Activated T-cell treated with anti-CD3 and anti-CD28 coated beads, Interleukin-2, amount 50 U/mL, for 48 hours (primary cell): ENCODE measurements at regions not wholly inside any gene's neighbourhood (a gene's known extent, or its start where the extent isn't known, plus 50 kb on each side); places are given as distances from the start of the nearest gene placed in this dataset.
"Not testable (repeated sequence)": the region's sequence is repeated elsewhere in the genome, so short reads cannot be mapped to it uniquely, and the experiment has no call there.

Experiments
- DNase-seq, 2 experiments: peaks; one replicate each; pipeline ENCODE4 v3.0.0-alpha.2; 2020

GRCh38 chr6:66499851-66500250, 792.8 kb upstream of the EYS start:
- DNase-seq = no peak

GRCh38 chr6:66496659-66497058, 789.6 kb upstream of the EYS start:
- DNase-seq = no peak

- DNase-seq = not testable (repeated sequence)
These were observed 787.6 kb upstream of the EYS start for GRCh38 chr6:66494643-66495042.

- DNase-seq = no peak
These were observed 782.4 kb upstream of the EYS start for GRCh38 chr6:66489269-66489987.

GRCh38 chr6:66481216-66481615, 774.2 kb upstream of the EYS start:
- DNase-seq = no peak

GRCh38 chr6:66478705-66479104, 771.7 kb upstream of the EYS start:
- no peak for DNase-seq

- DNase-seq = no peak
These were observed 728.3 kb upstream of the EYS start for GRCh38 chr6:66435321-66435720.

- DNase-seq = no peak
These were observed 722.2 kb upstream of the EYS start for GRCh38 chr6:66429210-66429609.

- no peak for DNase-seq
These were observed 716.0 kb upstream of the EYS start for GRCh38 chr6:66423047-66423446.

- no peak for DNase-seq
These were observed 714.5 kb upstream of the EYS start for GRCh38 chr6:66421570-66421969.

GRCh38 chr6:66418906-66419305, 711.9 kb upstream of the EYS start:
- no peak for DNase-seq

GRCh38 chr6:66403966-66404365, 696.9 kb upstream of the EYS start:
- no peak for DNase-seq

- no peak for DNase-seq
These were observed 695.8 kb upstream of the EYS start for GRCh38 chr6:66402873-66403272.

- DNase-seq = no peak
These were observed 689.5 kb upstream of the EYS start for GRCh38 chr6:66396549-66396948.

- DNase-seq = no peak
These were observed 689.1 kb upstream of the EYS start for GRCh38 chr6:66396145-66396544.

- DNase-seq = no peak
These were observed 683.4 kb upstream of the EYS start for GRCh38 chr6:66390393-66390792.

- DNase-seq = no peak
These were observed 669.0 kb upstream of the EYS start for GRCh38 chr6:66376001-66376400.

- DNase-seq = no peak
These were observed 662.4 kb upstream of the EYS start for GRCh38 chr6:66369407-66369806.

- no peak for DNase-seq
These were observed 655.9 kb upstream of the EYS start for GRCh38 chr6:66362888-66363287.

GRCh38 chr6:66361886-66362285, 654.9 kb upstream of the EYS start:
- no peak for DNase-seq

- no peak for DNase-seq
These were observed 650.8 kb upstream of the EYS start for GRCh38 chr6:66357781-66358180.

- no peak for DNase-seq
These were observed 648.4 kb upstream of the EYS start for GRCh38 chr6:66355471-66355870.

GRCh38 chr6:66344796-66345195, 637.8 kb upstream of the EYS start:
- DNase-seq = no peak

- DNase-seq = no peak
These were observed 633.7 kb upstream of the EYS start for GRCh38 chr6:66340736-66341135.

- DNase-seq = no peak
These were observed 629.1 kb upstream of the EYS start for GRCh38 chr6:66336176-66336575.
